Breast epithelium (tissue), 3 donors: ENCODE measurements at regions not wholly inside any gene's neighbourhood (a gene's known extent, or its start where the extent isn't known, plus 50 kb on each side); places are given as distances from the start of the nearest gene placed in this dataset.

Experiments used
- CTCF ChIP-seq, 3 donors: fragments of 450-650 bp; IDR thresholded peaks; one replicate each; pipeline ENCODE4 v1.5.1; 2016 to 2017; ENCODE audit warnings: antibody characterized with exemption in 3 of 3, mild to moderate bottlenecking in 3 of 3, moderate library complexity in 3 of 3
- POLR2A ChIP-seq: fragments of 450-650 bp; IDR thresholded peaks from one replicate; pipeline ENCODE4 v1.6.1; 2016; ENCODE audit warnings: antibody characterized with exemption, mild to moderate bottlenecking, moderate library complexity
- POLR2AphosphoS5 ChIP-seq, 3 donors: sonication (generic); formaldehyde crosslinking; IDR thresholded peaks; one replicate each; pipeline ENCODE4 v1.6.1; 2017; ENCODE audit warnings: antibody characterized with exemption in 3 of 3

DNA sequence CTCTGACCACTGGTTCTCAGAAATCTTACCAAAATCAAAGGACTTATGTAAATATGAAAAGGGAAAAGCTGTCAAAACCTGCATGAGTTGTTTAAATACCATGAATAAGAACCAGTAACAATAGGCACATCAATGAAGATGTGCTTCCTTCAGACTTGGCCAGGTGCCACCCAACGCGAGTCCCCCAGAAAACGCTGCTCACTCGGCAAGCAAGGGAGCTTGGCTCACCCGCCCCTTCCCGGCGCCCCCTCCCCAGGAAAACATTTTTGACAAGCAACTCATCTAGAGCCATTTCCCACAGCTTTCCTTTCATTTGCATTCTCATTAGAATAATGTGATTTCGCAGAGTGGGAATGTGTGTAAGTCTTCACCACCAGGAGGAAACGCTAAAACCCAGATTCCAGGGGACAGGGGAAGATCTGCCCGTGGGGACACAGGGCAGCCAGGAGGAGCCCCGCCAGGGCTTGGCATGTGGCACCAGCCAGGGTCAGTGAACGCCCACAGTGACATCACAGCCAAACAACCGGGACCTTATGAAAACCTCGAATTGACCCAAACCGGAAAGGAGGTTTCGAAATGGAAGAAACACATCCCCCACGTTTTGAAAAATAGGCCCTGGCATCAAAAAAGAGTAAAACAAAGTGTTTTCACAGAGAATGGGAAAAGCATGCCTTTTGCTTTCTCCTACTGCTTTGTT lies 366.2 kb upstream of the TSHZ3 start:
- no peak for TF ChIP-seq POLR2A
- no peak for TF ChIP-seq CTCF (IDR thresholded peaks at IDR 0.05)
- no peak for TF ChIP-seq POLR2AphosphoS5 (IDR thresholded peaks at IDR 0.05)
